HG03520 (cell line): ENCODE measurements at regions not wholly inside any gene's neighbourhood (a gene's known extent, or its start where the extent isn't known, plus 50 kb on each side); places are given as distances from the start of the nearest gene placed in this dataset.
A peak's percentile ranks its signal among the peaks of the same experiment; 100 is the strongest.

Experiments used
- ATAC-seq: cut with Tn5 transposase; IDR thresholded peaks from one replicate; pipeline ENCODE4 v1.9.1; 2021; ENCODE audit warnings: mild to moderate bottlenecking, moderate library complexity; ENCODE audit not compliant: unreplicated experiment

GRCh38 chr12:98418357-98419075 is 96.9 kb upstream of the TMPO start:
- ATAC-seq: peak; percentile 59

- ATAC-seq: no peak
Observed at GRCh38 chr12:98419081-98419794, 96.2 kb upstream of the TMPO start.

GRCh38 chr12:98419795-98420404 is 95.5 kb upstream of the TMPO start:
- ATAC-seq: no peak

GRCh38 chr12:98420461-98420860 is 94.9 kb upstream of the TMPO start:
- ATAC-seq: no peak

- no peak for ATAC-seq
Observed at GRCh38 chr12:98421316-98421715, 94.1 kb upstream of the TMPO start.

GRCh38 chr12:98422359-98422758 is 93.0 kb upstream of the TMPO start:
- ATAC-seq: no peak

- no peak for ATAC-seq
Observed at GRCh38 chr12:98422812-98423211, 92.6 kb upstream of the TMPO start.

GRCh38 chr12:98423963-98424362 is 91.4 kb upstream of the TMPO start:
- no peak for ATAC-seq

- peak; percentile 68 for ATAC-seq
Observed at GRCh38 chr12:98424726-98425401, 90.5 kb upstream of the TMPO start.

- no peak for ATAC-seq
Observed at GRCh38 chr12:98425859-98426258, 89.5 kb upstream of the TMPO start.

- ATAC-seq: no peak
Observed at GRCh38 chr12:98431089-98431488, 84.3 kb upstream of the TMPO start.

- ATAC-seq: no peak
Observed at GRCh38 chr12:98437166-98437565, 78.2 kb upstream of the TMPO start.

GRCh38 chr12:98437806-98438595 is 77.4 kb upstream of the TMPO start:
- ATAC-seq: no peak

- ATAC-seq: no peak
Observed at GRCh38 chr12:98438656-98439230, 76.6 kb upstream of the TMPO start.

GRCh38 chr12:98439471-98439951 is 75.9 kb upstream of the TMPO start:
- ATAC-seq: no peak

GRCh38 chr12:98439981-98440581 is 75.3 kb upstream of the TMPO start:
- ATAC-seq: no peak

GRCh38 chr12:98446060-98446459 is 69.3 kb upstream of the TMPO start:
- no peak for ATAC-seq

GRCh38 chr12:98446682-98447081 is 68.7 kb upstream of the TMPO start:
- no peak for ATAC-seq

GRCh38 chr12:98449584-98449983 is 65.8 kb upstream of the TMPO start:
- no peak for ATAC-seq

- ATAC-seq: no peak
Observed at GRCh38 chr12:98453070-98453469, 62.3 kb upstream of the TMPO start.
